H1 (cell line): ENCODE measurements at regions not wholly inside any gene's neighbourhood (a gene's known extent, or its start where the extent isn't known, plus 50 kb on each side); places are given as distances from the start of the nearest gene placed in this dataset.

Experiments used
- EP300 ChIP-seq, 2 experiments: IDR thresholded peaks; 1 replicate in 1 of 2; 2 replicates in 1 of 2; pipeline ENCODE4 v1.6.1; 2011 to 2012; ENCODE audit warnings: low read depth in 2 of 2, low read length in 2 of 2, mild to moderate bottlenecking in 2 of 2, borderline replicate concordance in 1 of 2, inconsistent platforms in 1 of 2, moderate library complexity in 1 of 2
- POLR2A ChIP-seq, 2 experiments: IDR thresholded peaks; 1 replicate in 1 of 2; 2 replicates in 1 of 2; pipeline ENCODE4 v1.6.1; 2011; ENCODE audit warnings: low read depth in 2 of 2, low read length in 2 of 2, mild to moderate bottlenecking in 2 of 2; ENCODE audit errors: control extremely low read depth in 1 of 2
- SRF ChIP-seq: IDR thresholded peaks from 2 replicates; pipeline ENCODE4 v1.6.1; 2011; ENCODE audit warnings: mild to moderate bottlenecking, low read depth, low read length, moderate library complexity
- TAF1 ChIP-seq: IDR thresholded peaks from 2 replicates; pipeline ENCODE4 v1.6.1; 2011; ENCODE audit warnings: mild to moderate bottlenecking, low read depth, low read length
- YY1 ChIP-seq: IDR thresholded peaks from 2 replicates; pipeline ENCODE4 v1.6.1; 2011; ENCODE audit warnings: low read depth, mild to moderate bottlenecking, low read length
- TF ChIP-seq, protein P1 (sequence below), 3 experiments: IDR thresholded peaks; 1 replicate in 2 of 3; 2 replicates in 1 of 3; pipeline versions ENCODE4 v1.5.1 to v1.6.1; 2011; ENCODE audit warnings: low read length in 3 of 3, mild to moderate bottlenecking in 3 of 3, inconsistent platforms in 2 of 3, low read depth in 1 of 3, moderate library complexity in 1 of 3; ENCODE audit not compliant: insufficient read depth in 1 of 3; ENCODE audit errors: control extremely low read depth in 1 of 3
- TF ChIP-seq, protein P2 (sequence below): IDR thresholded peaks from 2 replicates; pipeline ENCODE4 v1.6.1; 2011; ENCODE audit warnings: low read length, improper control_type of control experiment

DNA sequence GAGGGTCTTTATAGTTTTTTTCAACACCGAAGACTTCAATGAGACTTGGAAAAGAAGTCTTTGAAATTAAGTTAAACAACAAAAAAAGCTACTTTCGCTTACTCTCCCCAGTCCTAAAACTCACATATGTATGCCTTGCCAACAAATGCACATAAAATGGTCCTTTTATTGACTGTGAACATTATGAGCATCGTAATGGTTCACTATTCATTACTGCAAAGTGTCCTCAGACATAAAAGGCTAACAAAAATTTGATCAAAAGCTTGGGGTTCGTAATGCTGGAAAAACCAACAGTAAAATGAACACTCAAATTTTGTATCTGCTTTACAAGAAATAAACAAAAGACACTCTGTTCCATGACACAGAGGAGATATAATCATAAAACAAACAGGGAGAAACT lies 285.3 kb upstream of the SLC8A1 start:
- TF ChIP-seq SRF (no peak), POLR2A (IDR thresholded peaks at IDR 0.05; ENCODE audit: control extremely low read depth in 1 of 2, low read depth in 2 of 2, low read length in 2 of 2) (no peak), TAF1 (no peak), YY1 (no peak), EP300 (IDR thresholded peaks at IDR 0.05; ENCODE audit: borderline replicate concordance in 1 of 2, low read depth in 2 of 2, low read length in 2 of 2) (no peak)
- TF ChIP-seq, protein P1, sequence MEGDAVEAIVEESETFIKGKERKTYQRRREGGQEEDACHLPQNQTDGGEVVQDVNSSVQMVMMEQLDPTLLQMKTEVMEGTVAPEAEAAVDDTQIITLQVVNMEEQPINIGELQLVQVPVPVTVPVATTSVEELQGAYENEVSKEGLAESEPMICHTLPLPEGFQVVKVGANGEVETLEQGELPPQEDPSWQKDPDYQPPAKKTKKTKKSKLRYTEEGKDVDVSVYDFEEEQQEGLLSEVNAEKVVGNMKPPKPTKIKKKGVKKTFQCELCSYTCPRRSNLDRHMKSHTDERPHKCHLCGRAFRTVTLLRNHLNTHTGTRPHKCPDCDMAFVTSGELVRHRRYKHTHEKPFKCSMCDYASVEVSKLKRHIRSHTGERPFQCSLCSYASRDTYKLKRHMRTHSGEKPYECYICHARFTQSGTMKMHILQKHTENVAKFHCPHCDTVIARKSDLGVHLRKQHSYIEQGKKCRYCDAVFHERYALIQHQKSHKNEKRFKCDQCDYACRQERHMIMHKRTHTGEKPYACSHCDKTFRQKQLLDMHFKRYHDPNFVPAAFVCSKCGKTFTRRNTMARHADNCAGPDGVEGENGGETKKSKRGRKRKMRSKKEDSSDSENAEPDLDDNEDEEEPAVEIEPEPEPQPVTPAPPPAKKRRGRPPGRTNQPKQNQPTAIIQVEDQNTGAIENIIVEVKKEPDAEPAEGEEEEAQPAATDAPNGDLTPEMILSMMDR (IDR thresholded peaks at IDR 0.05; ENCODE audit: control extremely low read depth in 1 of 3, insufficient read depth in 1 of 3, low read depth in 1 of 3, low read length in 3 of 3): no peak
- TF ChIP-seq, protein P2, sequence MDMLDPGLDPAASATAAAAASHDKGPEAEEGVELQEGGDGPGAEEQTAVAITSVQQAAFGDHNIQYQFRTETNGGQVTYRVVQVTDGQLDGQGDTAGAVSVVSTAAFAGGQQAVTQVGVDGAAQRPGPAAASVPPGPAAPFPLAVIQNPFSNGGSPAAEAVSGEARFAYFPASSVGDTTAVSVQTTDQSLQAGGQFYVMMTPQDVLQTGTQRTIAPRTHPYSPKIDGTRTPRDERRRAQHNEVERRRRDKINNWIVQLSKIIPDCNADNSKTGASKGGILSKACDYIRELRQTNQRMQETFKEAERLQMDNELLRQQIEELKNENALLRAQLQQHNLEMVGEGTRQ: no peak
